HEK293 (cell line): ENCODE measurements at regions not wholly inside any gene's neighbourhood (a gene's known extent, or its start where the extent isn't known, plus 50 kb on each side); places are given as distances from the start of the nearest gene placed in this dataset.

Experiments used
- EGR2 ChIP-seq: fragments of 450-650 bp; formaldehyde crosslinking; IDR thresholded peaks from 2 replicates; pipeline ENCODE4 v1.5.1; 2016; ENCODE audit warnings: low read depth, missing biosample characterization, missing genetic modification characterization
- TF ChIP-seq, protein P1 (sequence below): fragments of 450-650 bp; formaldehyde crosslinking; IDR thresholded peaks from 2 replicates; pipeline ENCODE4 v1.5.1; 2016; ENCODE audit warnings: missing biosample characterization, missing genetic modification characterization

DNA sequence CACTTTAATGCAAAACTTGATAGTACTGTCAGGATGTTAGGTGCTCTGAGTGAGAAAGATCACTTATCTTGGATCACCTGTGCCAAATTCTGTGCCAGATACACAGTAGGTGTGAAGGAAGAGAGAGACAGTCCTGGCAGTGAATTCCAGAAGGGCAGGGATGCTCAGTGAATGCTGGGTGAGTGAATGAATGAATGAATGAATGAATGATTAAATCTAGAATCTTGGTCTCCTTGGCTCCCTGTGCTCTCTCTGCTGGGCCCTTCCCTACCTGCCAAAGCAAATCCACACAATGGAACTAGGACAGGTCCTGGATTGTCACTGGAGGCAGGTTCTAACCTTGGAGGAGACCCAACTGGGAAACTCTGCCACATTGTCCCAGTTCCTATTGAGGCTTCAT lies 117.5 kb upstream of the CXCL14 start:
- no peak for TF ChIP-seq EGR2 (tag by site-specific recombination)
- TF ChIP-seq, protein P1, sequence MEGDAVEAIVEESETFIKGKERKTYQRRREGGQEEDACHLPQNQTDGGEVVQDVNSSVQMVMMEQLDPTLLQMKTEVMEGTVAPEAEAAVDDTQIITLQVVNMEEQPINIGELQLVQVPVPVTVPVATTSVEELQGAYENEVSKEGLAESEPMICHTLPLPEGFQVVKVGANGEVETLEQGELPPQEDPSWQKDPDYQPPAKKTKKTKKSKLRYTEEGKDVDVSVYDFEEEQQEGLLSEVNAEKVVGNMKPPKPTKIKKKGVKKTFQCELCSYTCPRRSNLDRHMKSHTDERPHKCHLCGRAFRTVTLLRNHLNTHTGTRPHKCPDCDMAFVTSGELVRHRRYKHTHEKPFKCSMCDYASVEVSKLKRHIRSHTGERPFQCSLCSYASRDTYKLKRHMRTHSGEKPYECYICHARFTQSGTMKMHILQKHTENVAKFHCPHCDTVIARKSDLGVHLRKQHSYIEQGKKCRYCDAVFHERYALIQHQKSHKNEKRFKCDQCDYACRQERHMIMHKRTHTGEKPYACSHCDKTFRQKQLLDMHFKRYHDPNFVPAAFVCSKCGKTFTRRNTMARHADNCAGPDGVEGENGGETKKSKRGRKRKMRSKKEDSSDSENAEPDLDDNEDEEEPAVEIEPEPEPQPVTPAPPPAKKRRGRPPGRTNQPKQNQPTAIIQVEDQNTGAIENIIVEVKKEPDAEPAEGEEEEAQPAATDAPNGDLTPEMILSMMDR (tag by site-specific recombination), result no peak
